HFFc6 (cell line): ENCODE measurements at regions not wholly inside any gene's neighbourhood (a gene's known extent, or its start where the extent isn't known, plus 50 kb on each side); places are given as distances from the start of the nearest gene placed in this dataset.
A peak's percentile ranks its signal among the peaks of the same experiment; 100 is the strongest.

ENCODE experiments used
- DNase-seq: peaks from one replicate; pipeline ENCODE4 v3.0.0-alpha.2; 2018
- H3K27ac Mint-ChIP-seq: 2 replicates; pipeline ENCODE4 v1.8.0; 2020; ENCODE audit warnings: mild to moderate bottlenecking, mixed read lengths
- H3K27me3 Mint-ChIP-seq: 2 replicates; pipeline ENCODE4 v1.8.0; 2021; ENCODE audit warnings: mild to moderate bottlenecking, moderate library complexity, mixed read lengths; ENCODE audit not compliant: insufficient read depth
- H3K36me3 Mint-ChIP-seq: 2 replicates; pipeline ENCODE4 v1.8.0; 2021; ENCODE audit warnings: low read depth, mixed read lengths
- H3K4me1 Mint-ChIP-seq: 2 replicates; pipeline ENCODE4 v1.8.0; 2020; ENCODE audit warnings: low read depth, mixed read lengths
- H3K4me3 Mint-ChIP-seq: 2 replicates; pipeline ENCODE4 v1.8.0; 2020; ENCODE audit warnings: mild to moderate bottlenecking, moderate library complexity, mixed read lengths
- H3K9me3 Mint-ChIP-seq: 2 replicates; pipeline ENCODE4 v1.8.0; 2020; ENCODE audit warnings: mild to moderate bottlenecking, mixed read lengths
- TF ChIP-seq, protein P1 (sequence below): fragments of 200-600 bp; sonication (generic); IDR thresholded peaks from 2 replicates; pipeline ENCODE4 v1.5.0; 2021; ENCODE audit warnings: antibody characterized with exemption, mild to moderate bottlenecking

DNA sequence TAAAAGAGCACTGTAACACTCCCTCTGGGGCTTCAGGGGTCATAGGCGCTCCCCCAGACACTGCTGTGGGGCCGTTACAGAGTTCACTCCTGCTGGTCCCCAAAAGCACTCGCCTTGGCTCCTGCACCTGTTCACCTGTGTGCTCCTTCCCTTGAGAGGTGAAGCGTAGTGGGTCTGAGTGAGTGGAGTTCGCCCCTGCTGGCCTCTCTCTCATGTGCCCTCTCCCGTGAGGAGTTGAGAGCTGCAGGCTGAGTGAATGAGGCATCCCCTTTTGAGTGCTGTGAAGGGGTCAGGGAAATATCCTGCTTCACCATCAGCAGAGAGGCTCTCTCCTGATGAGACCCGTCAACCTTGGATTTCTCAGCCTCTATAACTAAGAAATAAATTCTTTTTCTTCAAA is 134.6 kb upstream of the TUT7 start:
- DNase-seq: no peak
- Mint-ChIP-seq H3K27ac (no peak overlapping the region), H3K36me3 (no peaks in the 10 kb centered on the region), H3K9me3 (no peaks in the 10 kb centered on the region), H3K4me3 (no peak overlapping the region), H3K27me3 (peaks cover 3% of the 10 kb centered on the region), H3K4me1 (peaks cover 17% of the 10 kb centered on the region; the same call in 1 of the 2 replicates)
- TF ChIP-seq, protein P1, sequence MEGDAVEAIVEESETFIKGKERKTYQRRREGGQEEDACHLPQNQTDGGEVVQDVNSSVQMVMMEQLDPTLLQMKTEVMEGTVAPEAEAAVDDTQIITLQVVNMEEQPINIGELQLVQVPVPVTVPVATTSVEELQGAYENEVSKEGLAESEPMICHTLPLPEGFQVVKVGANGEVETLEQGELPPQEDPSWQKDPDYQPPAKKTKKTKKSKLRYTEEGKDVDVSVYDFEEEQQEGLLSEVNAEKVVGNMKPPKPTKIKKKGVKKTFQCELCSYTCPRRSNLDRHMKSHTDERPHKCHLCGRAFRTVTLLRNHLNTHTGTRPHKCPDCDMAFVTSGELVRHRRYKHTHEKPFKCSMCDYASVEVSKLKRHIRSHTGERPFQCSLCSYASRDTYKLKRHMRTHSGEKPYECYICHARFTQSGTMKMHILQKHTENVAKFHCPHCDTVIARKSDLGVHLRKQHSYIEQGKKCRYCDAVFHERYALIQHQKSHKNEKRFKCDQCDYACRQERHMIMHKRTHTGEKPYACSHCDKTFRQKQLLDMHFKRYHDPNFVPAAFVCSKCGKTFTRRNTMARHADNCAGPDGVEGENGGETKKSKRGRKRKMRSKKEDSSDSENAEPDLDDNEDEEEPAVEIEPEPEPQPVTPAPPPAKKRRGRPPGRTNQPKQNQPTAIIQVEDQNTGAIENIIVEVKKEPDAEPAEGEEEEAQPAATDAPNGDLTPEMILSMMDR: no peak

DNA sequence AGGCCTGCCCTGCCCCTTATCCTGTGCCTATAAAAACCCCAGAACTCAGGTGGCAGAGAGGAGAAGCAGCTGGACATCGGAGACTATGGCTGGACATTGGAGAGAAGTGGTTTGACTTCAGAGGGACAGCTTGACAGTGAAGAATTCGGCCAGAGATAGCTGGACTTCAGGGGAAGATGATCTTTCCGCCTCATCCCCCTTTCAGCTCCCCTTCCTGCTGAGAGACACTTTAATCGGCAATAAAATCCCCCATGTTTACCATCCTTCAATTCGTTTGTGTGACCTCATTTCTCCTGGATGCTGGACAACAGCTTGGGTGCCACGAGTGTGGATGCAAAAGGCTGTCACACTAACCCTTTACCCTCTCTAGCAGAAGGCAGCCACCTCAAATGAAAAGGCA is 134.1 kb upstream of the TUT7 start:
- H3K36me3 Mint-ChIP-seq: no peaks in the 10 kb centered on the region
- H3K4me3 Mint-ChIP-seq: no peak overlapping the region
- H3K27ac Mint-ChIP-seq: no peak overlapping the region
- TF ChIP-seq, protein P1: no peak
- H3K4me1 Mint-ChIP-seq: peaks cover 17% of the 10 kb centered on the region; the same call in 1 of the 2 replicates
- H3K27me3 Mint-ChIP-seq: peaks cover 3% of the 10 kb centered on the region
- no peaks in the 10 kb centered on the region for H3K9me3 Mint-ChIP-seq
- DNase-seq: no peak

DNA sequence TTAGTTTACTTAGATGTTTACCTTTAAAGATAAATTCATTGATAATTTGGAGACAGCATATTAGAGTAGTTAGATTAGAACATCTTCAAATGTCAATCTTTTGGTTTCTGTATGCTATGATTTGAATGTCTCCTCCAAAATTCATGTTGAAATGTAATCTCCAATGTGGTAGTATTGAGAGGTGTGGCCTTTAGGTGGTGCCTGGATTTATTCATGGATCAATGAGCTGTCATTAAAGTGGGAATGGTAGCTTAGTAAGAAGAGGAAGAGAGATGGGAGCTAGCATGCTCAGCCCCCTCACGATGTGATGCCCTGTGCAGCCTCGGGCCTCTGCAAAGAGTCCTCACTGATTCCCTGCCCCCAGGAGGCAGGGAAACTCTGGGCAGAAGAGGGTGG is 133.6 kb upstream of the TUT7 start:
- no peaks in the 10 kb centered on the region for H3K9me3 Mint-ChIP-seq
- H3K27ac Mint-ChIP-seq: no peak overlapping the region
- peaks cover 15% of the 10 kb centered on the region; the same call in 1 of the 2 replicates for H3K4me1 Mint-ChIP-seq
- no peak overlapping the region for H3K4me3 Mint-ChIP-seq
- no peak for DNase-seq
- TF ChIP-seq, protein P1: no peak
- peaks cover 3% of the 10 kb centered on the region for H3K27me3 Mint-ChIP-seq
- no peaks in the 10 kb centered on the region for H3K36me3 Mint-ChIP-seq

DNA sequence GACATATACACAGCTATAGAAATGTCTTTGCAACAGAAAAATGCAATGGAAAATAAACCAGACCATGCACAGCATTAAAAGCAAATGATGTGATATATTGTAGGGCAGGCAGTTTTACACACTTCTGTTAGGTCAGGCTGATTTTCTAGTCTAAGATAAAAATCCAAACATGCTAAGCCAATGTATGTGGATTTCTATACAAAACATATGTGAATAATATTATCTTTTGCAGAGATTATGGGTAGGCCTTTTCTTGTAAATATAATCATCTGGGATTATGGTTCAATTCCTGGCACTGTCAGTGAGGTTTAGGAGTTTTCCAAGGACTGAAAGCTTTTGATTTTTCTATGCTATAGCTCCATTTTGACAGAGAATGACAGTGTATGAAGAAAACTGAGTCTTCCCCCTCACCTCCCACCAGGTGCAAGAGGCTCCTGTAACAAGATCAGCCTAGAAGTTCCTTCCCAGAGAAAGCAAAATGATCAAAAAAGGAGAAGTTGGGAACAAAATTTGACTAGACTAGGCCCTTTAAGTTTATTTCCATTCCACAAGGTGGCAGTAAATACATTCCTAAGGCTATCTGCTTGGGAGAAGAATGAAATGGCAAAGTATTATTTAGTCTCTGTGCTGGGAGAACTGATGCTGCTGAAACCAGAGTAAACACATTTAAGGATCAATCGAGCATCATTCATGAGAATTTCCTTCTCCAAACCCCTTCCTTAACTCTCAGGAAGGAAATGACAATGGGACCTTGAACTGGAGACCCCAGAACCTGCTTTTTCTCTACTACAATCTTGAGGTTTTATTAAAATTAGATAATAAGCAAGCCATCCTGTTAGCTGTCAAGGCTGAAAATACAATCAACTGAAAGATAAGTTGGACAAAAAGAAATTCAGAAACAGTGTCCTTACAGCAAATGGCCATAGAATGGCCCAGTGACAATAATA is 133.0 kb upstream of the TUT7 start:
- TF ChIP-seq, protein P1: peak; percentile 87
- peaks cover 3% of the 10 kb centered on the region for H3K27me3 Mint-ChIP-seq
- peaks cover 8% of the 10 kb centered on the region; the same call in 1 of the 2 replicates for H3K4me1 Mint-ChIP-seq
- DNase-seq: peak; percentile 66
- no peak overlapping the region for H3K27ac Mint-ChIP-seq
- H3K4me3 Mint-ChIP-seq: no peak overlapping the region
- no peaks in the 10 kb centered on the region for H3K9me3 Mint-ChIP-seq
- H3K36me3 Mint-ChIP-seq: no peaks in the 10 kb centered on the region

DNA sequence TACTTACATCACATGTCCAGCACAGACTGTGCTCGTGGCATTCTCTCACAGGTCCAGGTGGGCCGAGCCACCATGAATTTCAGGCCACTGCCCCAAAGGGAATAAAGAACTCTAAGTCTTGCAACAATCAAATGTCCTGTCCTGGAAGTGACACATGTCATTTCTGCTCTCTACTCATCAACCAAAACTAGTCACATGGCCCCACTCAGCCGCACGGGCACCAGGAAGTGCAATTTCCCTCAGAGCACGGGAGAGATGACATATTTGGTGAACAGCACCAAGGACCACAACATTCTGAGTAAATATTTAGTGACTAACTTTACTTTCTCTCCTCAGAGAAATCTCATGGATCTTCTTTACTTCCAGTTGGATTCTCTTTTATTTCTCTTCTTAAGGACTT is 131.1 kb upstream of the TUT7 start:
- no peak overlapping the region for H3K4me3 Mint-ChIP-seq
- no peak overlapping the region for H3K27ac Mint-ChIP-seq
- TF ChIP-seq, protein P1: no peak
- peaks cover 3% of the 10 kb centered on the region for H3K27me3 Mint-ChIP-seq
- H3K36me3 Mint-ChIP-seq: no peaks in the 10 kb centered on the region
- no peaks in the 10 kb centered on the region for H3K4me1 Mint-ChIP-seq
- DNase-seq: no peak
- no peaks in the 10 kb centered on the region for H3K9me3 Mint-ChIP-seq
